ENCODE measurements at regions not wholly inside any gene's neighbourhood (a gene's known extent, or its start where the extent isn't known, plus 50 kb on each side); places are given as distances from the start of the nearest gene placed in this dataset.

DNA sequence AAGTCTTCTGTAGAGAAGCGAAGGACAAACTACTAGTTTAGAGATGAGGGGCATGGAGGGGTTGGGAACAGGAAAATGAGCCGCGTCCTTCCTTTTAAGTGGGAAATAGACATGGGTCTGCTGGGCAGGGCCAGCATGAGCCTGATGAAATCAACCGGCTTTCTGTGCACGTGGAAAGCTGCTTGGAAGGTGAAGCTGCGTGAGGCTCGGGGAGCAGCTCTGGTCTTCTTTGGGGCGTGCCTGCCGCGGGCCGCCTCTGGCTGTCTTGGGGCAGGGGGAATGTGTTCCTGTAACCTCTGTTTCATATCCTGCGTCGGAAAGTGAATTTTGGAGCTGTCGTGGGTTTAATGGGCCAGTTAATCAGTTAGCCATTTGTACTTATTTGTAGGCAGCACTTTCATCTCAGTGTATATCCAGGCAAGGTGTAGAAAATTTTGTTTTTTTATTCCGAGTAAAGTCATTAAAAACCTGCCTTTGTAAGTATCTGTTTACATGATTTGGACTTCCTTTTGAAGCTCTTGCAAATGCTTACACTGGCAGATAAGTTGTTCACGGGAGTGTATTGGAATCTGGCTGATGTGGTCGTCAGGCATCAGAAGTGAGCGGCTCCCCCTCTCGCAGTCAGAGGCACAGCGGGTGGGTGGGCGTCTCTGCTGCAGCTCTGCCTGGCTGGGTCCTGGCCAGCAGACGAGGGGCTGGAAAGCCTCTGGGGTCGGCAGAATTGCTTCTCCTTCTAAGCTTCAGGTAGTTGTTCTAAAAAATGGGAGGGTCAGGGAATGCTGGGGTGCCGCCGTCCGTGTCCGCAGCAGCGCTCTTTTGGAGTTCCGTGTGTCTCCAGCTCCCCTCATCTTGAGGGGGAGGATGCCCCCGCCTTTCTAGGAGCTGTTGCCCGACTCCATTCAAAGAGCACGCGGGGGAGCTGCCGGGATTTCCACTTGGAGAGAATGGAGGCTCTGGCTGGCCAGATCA, 70.5 kb upstream of the HGFAC start:
- no peaks in the 10 kb centered on the region for H4K20me1 ChIP-seq (ENCODE audit: low read length)
- ATAC-seq (no peak), DNase-seq (no peak)
- no peaks in the 10 kb centered on the region for H3K9me2 ChIP-seq (replicated peaks; ENCODE audit: low read length)
- H3K27ac ChIP-seq (ENCODE audit: low read length) = no peak overlapping the region
- H3K79me2 ChIP-seq (ENCODE audit: low read length) = no peaks in the 10 kb centered on the region
- CTCF ChIA-PET = no interaction called here
- H3K9ac ChIP-seq (ENCODE audit: low read length) = no peak overlapping the region
- H3K27me3 ChIP-seq (ENCODE audit: low read length) = no peaks in the 10 kb centered on the region
- no TSS peak for BruUV-seq (replicated peaks)
- POLR2A ChIA-PET (ENCODE audit: unreplicated experiment) = no interaction called here
- H3K4me3 ChIP-seq (ENCODE audit: low read length) = no peak overlapping the region
- no peaks in the 10 kb centered on the region for H3K36me3 ChIP-seq (ENCODE audit: low read depth, low read length)
- TF ChIP-seq EZH2 (IDR thresholded peaks at IDR 0.05; ENCODE audit: low read length, unreplicated experiment) (no peak), EZH2phosphoT487 (IDR thresholded peaks at IDR 0.05; ENCODE audit: borderline replicate concordance, low read length) (no peak)
- TF ChIP-seq, protein P1, sequence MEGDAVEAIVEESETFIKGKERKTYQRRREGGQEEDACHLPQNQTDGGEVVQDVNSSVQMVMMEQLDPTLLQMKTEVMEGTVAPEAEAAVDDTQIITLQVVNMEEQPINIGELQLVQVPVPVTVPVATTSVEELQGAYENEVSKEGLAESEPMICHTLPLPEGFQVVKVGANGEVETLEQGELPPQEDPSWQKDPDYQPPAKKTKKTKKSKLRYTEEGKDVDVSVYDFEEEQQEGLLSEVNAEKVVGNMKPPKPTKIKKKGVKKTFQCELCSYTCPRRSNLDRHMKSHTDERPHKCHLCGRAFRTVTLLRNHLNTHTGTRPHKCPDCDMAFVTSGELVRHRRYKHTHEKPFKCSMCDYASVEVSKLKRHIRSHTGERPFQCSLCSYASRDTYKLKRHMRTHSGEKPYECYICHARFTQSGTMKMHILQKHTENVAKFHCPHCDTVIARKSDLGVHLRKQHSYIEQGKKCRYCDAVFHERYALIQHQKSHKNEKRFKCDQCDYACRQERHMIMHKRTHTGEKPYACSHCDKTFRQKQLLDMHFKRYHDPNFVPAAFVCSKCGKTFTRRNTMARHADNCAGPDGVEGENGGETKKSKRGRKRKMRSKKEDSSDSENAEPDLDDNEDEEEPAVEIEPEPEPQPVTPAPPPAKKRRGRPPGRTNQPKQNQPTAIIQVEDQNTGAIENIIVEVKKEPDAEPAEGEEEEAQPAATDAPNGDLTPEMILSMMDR (conservative IDR thresholded peaks at IDR 0.05; ENCODE audit: low read depth, low read length) = no peak
- H3K9me3 ChIP-seq (ENCODE audit: low read length) = no peaks in the 10 kb centered on the region
- intact Hi-C loops (cut with micrococcal nuclease) = no loop called here
- H2AFZ ChIP-seq (ENCODE audit: low read length) = no peak overlapping the region
- no peak overlapping the region for H3K4me2 ChIP-seq (ENCODE audit: low read length)
- no peaks in the 10 kb centered on the region for H3F3A ChIP-seq (ENCODE audit: low read length, unreplicated experiment)
- H3K4me1 ChIP-seq (ENCODE audit: insufficient read depth, low read length) = peaks cover 4% of the 10 kb centered on the region; the same call in 1 of the 2 replicates

DNA sequence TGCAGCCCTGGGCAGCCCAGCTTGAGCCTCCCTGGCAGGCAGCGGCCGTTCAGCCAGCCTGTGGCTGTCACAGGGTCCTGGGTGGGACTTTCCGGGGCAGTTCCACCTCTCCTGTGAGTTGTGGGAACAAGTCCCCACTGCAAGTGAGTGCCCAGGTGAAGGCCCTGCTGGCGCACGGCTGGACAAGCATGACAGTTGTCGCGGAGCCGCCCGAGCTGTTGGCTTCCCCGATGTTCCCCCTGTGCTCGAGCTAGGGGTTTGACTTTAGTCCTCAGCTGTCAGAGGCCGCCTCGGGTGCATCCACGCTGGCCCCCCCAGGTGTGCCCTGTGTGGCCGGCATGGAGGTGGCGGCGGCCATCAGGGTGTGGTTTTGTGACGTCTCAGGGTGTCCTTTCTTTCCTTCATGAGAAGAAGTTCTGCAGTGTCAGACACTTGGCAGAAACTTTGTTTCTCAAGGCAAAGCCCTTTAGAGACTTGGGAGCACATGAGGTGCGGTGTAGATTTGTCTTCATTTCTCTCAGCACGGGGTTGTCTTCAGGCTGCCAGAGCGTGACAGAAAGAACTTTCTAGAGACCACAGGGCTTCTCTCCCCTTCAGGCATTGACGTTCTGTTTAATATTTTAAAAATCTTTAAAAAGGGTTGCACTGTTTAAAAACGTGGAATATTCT, 69.4 kb upstream of the HGFAC start:
- Histone ChIP-seq H3K4me3 (ENCODE audit: low read length) (no peak overlapping the region), H3K4me1 (ENCODE audit: insufficient read depth, low read length) (peaks cover 4% of the 10 kb centered on the region; the same call in 1 of the 2 replicates), H2AFZ (ENCODE audit: low read length) (no peak overlapping the region), H3K27ac (ENCODE audit: low read length) (no peak overlapping the region), H3K9me3 (ENCODE audit: low read length) (no peaks in the 10 kb centered on the region), H3F3A (ENCODE audit: low read length, unreplicated experiment) (no peaks in the 10 kb centered on the region), H3K9me2 (replicated peaks; ENCODE audit: low read length) (no peaks in the 10 kb centered on the region), H3K27me3 (ENCODE audit: low read length) (no peaks in the 10 kb centered on the region), H3K79me2 (ENCODE audit: low read length) (no peaks in the 10 kb centered on the region), H3K36me3 (ENCODE audit: low read depth, low read length) (no peaks in the 10 kb centered on the region), H3K4me2 (ENCODE audit: low read length) (no peak overlapping the region), H3K9ac (ENCODE audit: low read length) (no peak overlapping the region), H4K20me1 (ENCODE audit: low read length) (no peaks in the 10 kb centered on the region)
- POLR2A ChIA-PET (ENCODE audit: unreplicated experiment) = no interaction called here
- no peak for DNase-seq
- intact Hi-C loops (cut with micrococcal nuclease) = no loop called here
- CTCF ChIA-PET = no interaction called here
- no TSS peak for BruUV-seq (replicated peaks)
- TF ChIP-seq EZH2phosphoT487 (IDR thresholded peaks at IDR 0.05; ENCODE audit: borderline replicate concordance, low read length) (no peak), EZH2 (IDR thresholded peaks at IDR 0.05; ENCODE audit: low read length, unreplicated experiment) (no peak)
- TF ChIP-seq, protein P1 (conservative IDR thresholded peaks at IDR 0.05; ENCODE audit: low read depth, low read length) = no peak
- ATAC-seq = no peak
